ENCODE measurements at regions not wholly inside any gene's neighbourhood (a gene's known extent, or its start where the extent isn't known, plus 50 kb on each side); places are given as distances from the start of the nearest gene placed in this dataset.

- H3K27ac ChIP-seq: no peak overlapping the region
- DNase-seq (ENCODE audit: low read depth in 1 of 2, low spot score in 1 of 2) (no peak), ATAC-seq (no peak), FAIRE-seq (no peak)
- H3K9me3 ChIP-seq: no peaks in the 10 kb centered on the region
- no peak overlapping the region for H3K4me3 ChIP-seq
- POLR2A ChIA-PET: no interaction called here
- CTCF ChIA-PET: interaction anchor here (0.7 kb wide), 1 partner anchor 23 kb away, joined by 3 read pairs; no protein-coding TSS in a partner anchor
- H3K4me1 ChIP-seq: no peaks in the 10 kb centered on the region
- no peak overlapping the region for H3K4me2 ChIP-seq
- TF ChIP-seq NR3C1 (IDR thresholded peaks at IDR 0.05) (no peak), MAFK (IDR thresholded peaks at IDR 0.05; ENCODE audit: partially characterized antibody) (peak; percentile 21)
- 67% methylated on average over 1 of the region's 1 CpG for whole genome bisulfite sequencing (ENCODE audit: missing lambda C conversion rate)
Observed at GRCh38 chr6:37766717-37767116, 52.8 kb upstream of the ZFAND3 start.

GRCh38 chr6:37765182-37765775 lies 54.2 kb upstream of the ZFAND3 start:
- no peaks in the 10 kb centered on the region for H3K4me1 ChIP-seq
- no peak overlapping the region for H3K4me2 ChIP-seq
- ChIA-PET CTCF (no interaction called here), POLR2A (no interaction called here)
- no peak overlapping the region for H3K4me3 ChIP-seq
- ATAC-seq (no peak), FAIRE-seq (no peak), DNase-seq (ENCODE audit: low read depth in 1 of 2, low spot score in 1 of 2) (no peak)
- WGBS (ENCODE audit: missing lambda C conversion rate): 89% methylated on average over 7 of the region's 7 CpGs
- H3K9me3 ChIP-seq: no peaks in the 10 kb centered on the region
- TF ChIP-seq ZC3H11A (IDR thresholded peaks at IDR 0.05) (no peak), HOXB5 (CRISPR knock-in tag; IDR thresholded peaks at IDR 0.05) (no peak), ESRRA (IDR thresholded peaks at IDR 0.05; ENCODE audit: borderline replicate concordance, low read length) (no peak), BHLHE40 (IDR thresholded peaks at IDR 0.05; ENCODE audit: low read depth, low read length) (no peak), CBX2 (IDR thresholded peaks at IDR 0.05; ENCODE audit: borderline replicate concordance, low read depth) (no peak), TP53 (CRISPR knock-in tag; IDR thresholded peaks at IDR 0.05) (no peak), TFCP2L1 (CRISPR knock-in tag; IDR thresholded peaks at IDR 0.05) (no peak), PBX3 (IDR thresholded peaks at IDR 0.05) (no peak)
- no peak overlapping the region for H3K27ac ChIP-seq

- no peak for ATAC-seq
- no peak for FAIRE-seq
- DNase-seq (ENCODE audit: low read depth in 1 of 2, low spot score in 1 of 2): no peak
- no peaks in the 10 kb centered on the region for H3K4me1 ChIP-seq
- no peaks in the 10 kb centered on the region for H3K9me3 ChIP-seq
- H3K4me2 ChIP-seq: no peak overlapping the region
- no peak overlapping the region for H3K27ac ChIP-seq
- TF ChIP-seq PBX3 (IDR thresholded peaks at IDR 0.05): no peak
- ChIA-PET POLR2A (no interaction called here), CTCF (no interaction called here)
- no peak overlapping the region for H3K4me3 ChIP-seq
- 100% methylated on average over 2 of the region's 2 CpGs for WGBS (ENCODE audit: missing lambda C conversion rate)
Observed at GRCh38 chr6:37763413-37763812, 56.1 kb upstream of the ZFAND3 start.

- no peaks in the 10 kb centered on the region for H3K9me3 ChIP-seq
- WGBS (ENCODE audit: missing lambda C conversion rate): 76% methylated on average over 4 of the region's 4 CpGs
- no peak for FAIRE-seq
- ATAC-seq: no peak
- no peak overlapping the region for H3K27ac ChIP-seq
- H3K4me3 ChIP-seq: no peak overlapping the region
- ChIA-PET POLR2A (no interaction called here), CTCF (no interaction called here)
- H3K4me2 ChIP-seq: no peak overlapping the region
- no peaks in the 10 kb centered on the region for H3K4me1 ChIP-seq
- DNase-seq (ENCODE audit: low read depth in 1 of 2, low spot score in 1 of 2): no peak
- no peak for TF ChIP-seq HDAC2 (IDR thresholded peaks at IDR 0.05)
- TF ChIP-seq ZNF302 (CRISPR knock-in tag; IDR thresholded peaks at IDR 0.05): no peak
- no peak for TF ChIP-seq RNF2 (IDR thresholded peaks at IDR 0.05; ENCODE audit: borderline replicate concordance, low read depth)
- no peak for TF ChIP-seq JUN (IDR thresholded peaks at IDR 0.05)
- no peak for TF ChIP-seq ZFP36 (IDR thresholded peaks at IDR 0.05; ENCODE audit: borderline replicate concordance, partially characterized antibody)
- no peak for TF ChIP-seq NFE2L2 (conservative IDR thresholded peaks at IDR 0.05; ENCODE audit: low read length)
- TF ChIP-seq ELK1 (IDR thresholded peaks at IDR 0.05; ENCODE audit: low read depth, low read length): no peak
- TF ChIP-seq NPAS2 (CRISPR knock-in tag; IDR thresholded peaks at IDR 0.05; ENCODE audit: borderline replicate concordance): no peak
- TF ChIP-seq BHLHE40 (IDR thresholded peaks at IDR 0.05; ENCODE audit: low read depth, low read length): no peak
- TF ChIP-seq ZSCAN20 (CRISPR knock-in tag; IDR thresholded peaks at IDR 0.05): no peak
- TF ChIP-seq CBX2 (IDR thresholded peaks at IDR 0.05; ENCODE audit: borderline replicate concordance, low read depth): no peak
- no peak for TF ChIP-seq GATA3 (IDR thresholded peaks at IDR 0.05; ENCODE audit: borderline replicate concordance)
- no peak for TF ChIP-seq FOXS1 (CRISPR knock-in tag; IDR thresholded peaks at IDR 0.05)
- TF ChIP-seq REST (IDR thresholded peaks at IDR 0.05): no peak
- no peak for TF ChIP-seq NR3C1 (IDR thresholded peaks at IDR 0.05)
Observed at GRCh38 chr6:37762806-37763205, 56.7 kb upstream of the ZFAND3 start.

Data from A549 (cell line).